OCI-LY7 (cell line): ENCODE measurements at regions not wholly inside any gene's neighbourhood (a gene's known extent, or its start where the extent isn't known, plus 50 kb on each side); places are given as distances from the start of the nearest gene placed in this dataset.

ENCODE experiments used
- EZH2phosphoT487 ChIP-seq: fragments of 200-600 bp; sonication (generic); IDR thresholded peaks from 2 replicates; pipeline ENCODE4 v1.6.1; 2018; ENCODE audit warnings: low read depth, borderline replicate concordance, mild to moderate bottlenecking, mixed run types, antibody characterized with exemption, low read length, moderate library complexity, mixed read lengths
- TF ChIP-seq, protein P1 (sequence below): fragments of 200-600 bp; sonication (generic); conservative IDR thresholded peaks from 2 replicates; pipeline ENCODE4 v1.5.1; 2014; ENCODE audit warnings: mild to moderate bottlenecking, antibody characterized with exemption, low read length, moderate library complexity, mixed read lengths

DNA sequence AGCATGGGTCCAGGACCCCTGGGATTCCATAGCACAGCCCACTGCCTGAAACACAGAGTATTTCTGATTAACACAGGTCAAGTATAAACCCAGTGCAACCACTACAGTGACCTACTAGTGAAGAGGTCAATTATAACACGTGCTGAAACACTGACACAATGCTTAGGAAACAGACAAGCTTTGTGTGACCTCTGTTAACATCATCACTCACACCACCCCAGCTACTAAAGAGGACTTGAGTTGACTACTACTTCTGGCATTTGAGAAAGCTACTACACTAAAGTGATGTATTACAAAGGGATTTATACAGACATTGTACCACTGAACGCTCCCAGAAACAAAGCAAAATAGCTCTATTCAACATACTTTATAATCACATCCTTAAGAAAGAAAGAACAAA lies 1935.9 kb upstream of the PCDH20 start:
- TF ChIP-seq, protein P1, sequence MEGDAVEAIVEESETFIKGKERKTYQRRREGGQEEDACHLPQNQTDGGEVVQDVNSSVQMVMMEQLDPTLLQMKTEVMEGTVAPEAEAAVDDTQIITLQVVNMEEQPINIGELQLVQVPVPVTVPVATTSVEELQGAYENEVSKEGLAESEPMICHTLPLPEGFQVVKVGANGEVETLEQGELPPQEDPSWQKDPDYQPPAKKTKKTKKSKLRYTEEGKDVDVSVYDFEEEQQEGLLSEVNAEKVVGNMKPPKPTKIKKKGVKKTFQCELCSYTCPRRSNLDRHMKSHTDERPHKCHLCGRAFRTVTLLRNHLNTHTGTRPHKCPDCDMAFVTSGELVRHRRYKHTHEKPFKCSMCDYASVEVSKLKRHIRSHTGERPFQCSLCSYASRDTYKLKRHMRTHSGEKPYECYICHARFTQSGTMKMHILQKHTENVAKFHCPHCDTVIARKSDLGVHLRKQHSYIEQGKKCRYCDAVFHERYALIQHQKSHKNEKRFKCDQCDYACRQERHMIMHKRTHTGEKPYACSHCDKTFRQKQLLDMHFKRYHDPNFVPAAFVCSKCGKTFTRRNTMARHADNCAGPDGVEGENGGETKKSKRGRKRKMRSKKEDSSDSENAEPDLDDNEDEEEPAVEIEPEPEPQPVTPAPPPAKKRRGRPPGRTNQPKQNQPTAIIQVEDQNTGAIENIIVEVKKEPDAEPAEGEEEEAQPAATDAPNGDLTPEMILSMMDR: no peak
- TF ChIP-seq EZH2phosphoT487: no peak
